ENCODE measurements at regions not wholly inside any gene's neighbourhood (a gene's known extent, or its start where the extent isn't known, plus 50 kb on each side); places are given as distances from the start of the nearest gene placed in this dataset.

- TF ChIP-seq CTCF (conservative IDR thresholded peaks at IDR 0.05; ENCODE audit: low read depth in 2 of 2) = no peak
- TF ChIP-seq STAT1 (IDR thresholded peaks at IDR 0.05; ENCODE audit: unreplicated experiment) = no peak
- no peak for TF ChIP-seq REST (IDR thresholded peaks at IDR 0.05; ENCODE audit: unreplicated experiment)
- TF ChIP-seq EZH2 (IDR thresholded peaks at IDR 0.05; ENCODE audit: low read depth, unreplicated experiment) = no peak
- no peak for TF ChIP-seq EZH2phosphoT487 (IDR thresholded peaks at IDR 0.05; ENCODE audit: unreplicated experiment)
- TF ChIP-seq CREB1 (CRISPR knock-in tag; IDR thresholded peaks at IDR 0.05; ENCODE audit: low read depth) = no peak
Observed at GRCh38 chr9:90064248-90064647, 459.4 kb downstream of the GADD45G start (continued).

GRCh38 chr9:90064971-90065370 is 460.2 kb downstream of the GADD45G start:
- H3K4me2 ChIP-seq = no peak overlapping the region
- H3K36me3 ChIP-seq (ENCODE audit: insufficient read depth) = no peaks in the 10 kb centered on the region
- DNase-seq (ENCODE audit: low spot score) (no peak), ATAC-seq (no peak)
- Mint-ChIP-seq H3K4me1 (peaks cover 10% of the 10 kb centered on the region), H3K27ac (no peak overlapping the region), H3K36me3 (ENCODE audit: low read depth) (no peaks in the 10 kb centered on the region), H3K4me3 (no peak overlapping the region), H3K9me3 (no peaks in the 10 kb centered on the region), H3K27me3 (ENCODE audit: insufficient read depth, low read depth, poor library complexity) (no peaks in the 10 kb centered on the region)
- H3K79me2 ChIP-seq (replicated peaks; ENCODE audit: insufficient read depth) = no peaks in the 10 kb centered on the region
- H3F3A ChIP-seq (replicated peaks; ENCODE audit: low read depth) = no peaks in the 10 kb centered on the region
- no peaks in the 10 kb centered on the region for H3K27me3 ChIP-seq (ENCODE audit: insufficient read depth)
- TF ChIP-seq ZNF114 (CRISPR knock-in tag; IDR thresholded peaks at IDR 0.05) (no peak), EZH2phosphoT487 (IDR thresholded peaks at IDR 0.05; ENCODE audit: unreplicated experiment) (no peak), JUNB (IDR thresholded peaks at IDR 0.05; ENCODE audit: unreplicated experiment) (no peak), STAT1 (IDR thresholded peaks at IDR 0.05; ENCODE audit: unreplicated experiment) (no peak), CREB1 (CRISPR knock-in tag; IDR thresholded peaks at IDR 0.05; ENCODE audit: low read depth) (no peak), EZH2 (IDR thresholded peaks at IDR 0.05; ENCODE audit: low read depth, unreplicated experiment) (no peak)
- no peak overlapping the region for H3K4me3 ChIP-seq
- no peak overlapping the region for H2AFZ ChIP-seq
- H3K27ac ChIP-seq (ENCODE audit: low read depth) = no peak overlapping the region
- 0 out of 2 replicates have a peak, but pooled peaks cover 6% of the 10 kb centered on the region for H3K4me1 ChIP-seq (ENCODE audit: insufficient read depth)
- no peaks in the 10 kb centered on the region for H4K20me1 ChIP-seq (replicated peaks; ENCODE audit: insufficient read depth)
- 0 out of 2 replicates have a peak, but pooled peaks cover 4% of the 10 kb centered on the region for H3K9me2 ChIP-seq (ENCODE audit: insufficient read depth)

- Histone ChIP-seq H3K36me3 (ENCODE audit: insufficient read depth) (no peaks in the 10 kb centered on the region), H3K4me3 (no peak overlapping the region), H4K20me1 (replicated peaks; ENCODE audit: insufficient read depth) (no peaks in the 10 kb centered on the region), H3K4me2 (no peak overlapping the region), H2AFZ (no peak overlapping the region), H3K79me2 (replicated peaks; ENCODE audit: insufficient read depth) (no peaks in the 10 kb centered on the region), H3K9me2 (ENCODE audit: insufficient read depth) (peaks cover 12% of the 10 kb centered on the region; the same call in 1 of the 2 replicates), H3K27ac (ENCODE audit: low read depth) (no peak overlapping the region), H3K27me3 (ENCODE audit: insufficient read depth) (no peaks in the 10 kb centered on the region), H3K4me1 (ENCODE audit: insufficient read depth) (0 out of 2 replicates have a peak, but pooled peaks cover 6% of the 10 kb centered on the region), H3F3A (replicated peaks; ENCODE audit: low read depth) (no peaks in the 10 kb centered on the region)
- Mint-ChIP-seq H3K27ac (no peak overlapping the region), H3K9me3 (no peaks in the 10 kb centered on the region), H3K36me3 (ENCODE audit: low read depth) (no peaks in the 10 kb centered on the region), H3K4me3 (no peak overlapping the region), H3K4me1 (peaks cover 10% of the 10 kb centered on the region), H3K27me3 (ENCODE audit: insufficient read depth, low read depth, poor library complexity) (no peaks in the 10 kb centered on the region)
- DNase-seq (ENCODE audit: low spot score) (no peak), ATAC-seq (no peak)
- no peak for TF ChIP-seq NANOG (IDR thresholded peaks at IDR 0.05; ENCODE audit: borderline replicate concordance)
- no peak for TF ChIP-seq REST (IDR thresholded peaks at IDR 0.05; ENCODE audit: unreplicated experiment)
- TF ChIP-seq POLR2AphosphoS5 (IDR thresholded peaks at IDR 0.05; ENCODE audit: low read depth) = no peak
- TF ChIP-seq ETS1 (IDR thresholded peaks at IDR 0.05) = no peak
- TF ChIP-seq STAT1 (IDR thresholded peaks at IDR 0.05; ENCODE audit: unreplicated experiment) = no peak
- TF ChIP-seq ZNF331 (CRISPR knock-in tag; IDR thresholded peaks at IDR 0.05; ENCODE audit: low read depth) = no peak
- TF ChIP-seq EZH2 (IDR thresholded peaks at IDR 0.05; ENCODE audit: low read depth, unreplicated experiment) = no peak
Observed at GRCh38 chr9:90065851-90066250, 461.0 kb downstream of the GADD45G start.

Measured in GM23338 (cell line).